DND-41 (cell line): ENCODE measurements at regions not wholly inside any gene's neighbourhood (a gene's known extent, or its start where the extent isn't known, plus 50 kb on each side); places are given as distances from the start of the nearest gene placed in this dataset.

Experiments used
- ATAC-seq: fragments of 200-7000 bp; cut with Tn5 transposase; 3 replicates; pipeline ENCODE4 v1.9.1; 2021; ENCODE audit warnings: low read depth; ENCODE audit not compliant: insufficient read depth
- DNase-seq: peaks from one replicate; pipeline ENCODE4 v3.0.0-alpha.2; 2020
- H2AFZ ChIP-seq: 2 replicates; pipeline ENCODE4 v1.6.0; 2012; ENCODE audit warnings: low read depth, low read length
- H3K27ac ChIP-seq: 2 replicates; pipeline ENCODE4 v1.5.1; 2012; ENCODE audit warnings: low read length, inconsistent platforms
- H3K27me3 ChIP-seq: fragments of 200-600 bp; sonication (generic); 2 replicates; pipeline ENCODE4 v1.6.0; 2012; ENCODE audit warnings: low read length, mild to moderate bottlenecking, inconsistent platforms; ENCODE audit not compliant: insufficient read depth, poor library complexity
- H3K36me3 ChIP-seq: 2 replicates; pipeline ENCODE4 v1.5.1; 2012; ENCODE audit warnings: low read length, inconsistent platforms; ENCODE audit not compliant: insufficient read depth
- H3K4me1 ChIP-seq: 2 replicates; pipeline ENCODE4 v1.5.1; 2012; ENCODE audit warnings: mild to moderate bottlenecking, low read length; ENCODE audit not compliant: insufficient read depth
- H3K4me2 ChIP-seq: 2 replicates; pipeline ENCODE4 v1.6.0; 2012; ENCODE audit warnings: mild to moderate bottlenecking, moderate library complexity, low read length, inconsistent platforms; ENCODE audit not compliant: insufficient read depth
- H3K4me3 ChIP-seq, 2 experiments: fragments of 200-600 bp in 1 of 2; shearing (Covaris generic) in 1 of 2; 2 replicates each; pipeline ENCODE4 v1.5.1; 2012 to 2016; ENCODE audit warnings: inconsistent platforms in 2 of 2, low read length in 2 of 2, mild to moderate bottlenecking in 2 of 2, low read depth in 1 of 2, moderate library complexity in 1 of 2
- H3K79me2 ChIP-seq: 2 replicates; pipeline ENCODE4 v1.6.0; 2012; ENCODE audit warnings: low read length, inconsistent platforms; ENCODE audit not compliant: insufficient read depth
- H3K9ac ChIP-seq: 2 replicates; pipeline ENCODE4 v1.6.0; 2012; ENCODE audit warnings: low read depth, mild to moderate bottlenecking, inconsistent platforms, low read length, moderate library complexity
- H3K9me3 ChIP-seq: 2 replicates; pipeline ENCODE4 v1.5.1; 2012; ENCODE audit warnings: low read length, moderate library complexity, mild to moderate bottlenecking, inconsistent platforms; ENCODE audit not compliant: insufficient read depth, severe bottlenecking
- H4K20me1 ChIP-seq: 2 replicates; pipeline ENCODE4 v1.6.0; 2012; ENCODE audit warnings: low read length; ENCODE audit not compliant: insufficient read depth
- EZH2 ChIP-seq: IDR thresholded peaks from 3 replicates; pipeline ENCODE4 v1.6.1; 2012; ENCODE audit warnings: borderline replicate concordance, low read depth, mild to moderate bottlenecking, moderate library complexity, low read length, inconsistent platforms; ENCODE audit not compliant: severe bottlenecking
- TF ChIP-seq, protein P1 (sequence below): IDR thresholded peaks from 2 replicates; pipeline ENCODE4 v1.5.1; 2012; ENCODE audit warnings: borderline replicate concordance, low read length, moderate library complexity, mild to moderate bottlenecking; ENCODE audit not compliant: poor library complexity, severe bottlenecking; ENCODE audit errors: extremely low read depth

DNA sequence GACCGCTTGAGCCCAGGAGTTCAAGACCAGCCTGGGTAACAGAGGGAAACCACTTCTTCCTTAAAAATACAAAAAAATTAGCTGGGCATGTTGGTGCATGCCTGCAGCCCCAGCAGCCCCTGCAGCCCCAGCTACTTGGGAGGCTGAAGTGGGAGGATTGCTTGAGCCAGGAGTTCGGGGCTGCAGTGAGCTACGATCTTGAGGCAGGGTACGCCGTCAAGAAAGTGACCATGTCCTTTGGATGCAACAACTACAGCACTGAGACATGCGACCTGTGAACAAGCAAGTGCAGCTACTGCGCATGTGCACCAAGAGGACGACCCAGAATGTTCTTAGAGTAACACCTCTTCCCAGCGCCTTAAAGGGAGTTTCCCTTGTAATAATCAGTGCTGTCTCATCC lies 66.6 kb upstream of the ZNF479 start:
- H3K27me3 ChIP-seq: no peaks in the 10 kb centered on the region
- DNase-seq (no peak), ATAC-seq (no peak)
- H3K79me2 ChIP-seq: no peaks in the 10 kb centered on the region
- H3K4me1 ChIP-seq: no peaks in the 10 kb centered on the region
- no peak overlapping the region for H3K4me3 ChIP-seq
- TF ChIP-seq, protein P1, sequence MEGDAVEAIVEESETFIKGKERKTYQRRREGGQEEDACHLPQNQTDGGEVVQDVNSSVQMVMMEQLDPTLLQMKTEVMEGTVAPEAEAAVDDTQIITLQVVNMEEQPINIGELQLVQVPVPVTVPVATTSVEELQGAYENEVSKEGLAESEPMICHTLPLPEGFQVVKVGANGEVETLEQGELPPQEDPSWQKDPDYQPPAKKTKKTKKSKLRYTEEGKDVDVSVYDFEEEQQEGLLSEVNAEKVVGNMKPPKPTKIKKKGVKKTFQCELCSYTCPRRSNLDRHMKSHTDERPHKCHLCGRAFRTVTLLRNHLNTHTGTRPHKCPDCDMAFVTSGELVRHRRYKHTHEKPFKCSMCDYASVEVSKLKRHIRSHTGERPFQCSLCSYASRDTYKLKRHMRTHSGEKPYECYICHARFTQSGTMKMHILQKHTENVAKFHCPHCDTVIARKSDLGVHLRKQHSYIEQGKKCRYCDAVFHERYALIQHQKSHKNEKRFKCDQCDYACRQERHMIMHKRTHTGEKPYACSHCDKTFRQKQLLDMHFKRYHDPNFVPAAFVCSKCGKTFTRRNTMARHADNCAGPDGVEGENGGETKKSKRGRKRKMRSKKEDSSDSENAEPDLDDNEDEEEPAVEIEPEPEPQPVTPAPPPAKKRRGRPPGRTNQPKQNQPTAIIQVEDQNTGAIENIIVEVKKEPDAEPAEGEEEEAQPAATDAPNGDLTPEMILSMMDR: no peak
- no peak for TF ChIP-seq EZH2
- H3K4me2 ChIP-seq: no peak overlapping the region
- no peak overlapping the region for H3K9ac ChIP-seq
- H2AFZ ChIP-seq: no peak overlapping the region
- no peaks in the 10 kb centered on the region for H4K20me1 ChIP-seq
- H3K36me3 ChIP-seq: no peaks in the 10 kb centered on the region
- H3K27ac ChIP-seq: no peak overlapping the region
- H3K9me3 ChIP-seq: peaks cover 20% of the 10 kb centered on the region

DNA sequence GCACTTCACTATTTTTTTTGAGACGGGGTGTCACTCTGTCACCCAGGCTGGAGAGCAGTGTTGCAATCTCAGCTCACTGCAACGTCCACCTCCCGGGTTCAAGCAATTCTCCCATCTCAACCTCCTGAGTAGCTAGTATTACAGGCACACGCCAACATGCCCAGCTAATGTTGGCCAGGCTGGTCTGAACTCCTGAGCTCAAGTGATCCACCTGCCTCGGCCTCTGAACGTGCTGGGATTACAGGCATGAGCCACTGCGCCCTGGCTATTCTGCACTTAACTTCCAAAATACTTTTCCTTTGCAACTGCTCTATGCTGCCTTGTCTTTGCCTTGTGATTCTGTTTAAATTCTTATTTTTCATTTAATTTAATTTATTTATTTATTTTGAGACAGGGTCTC lies 67.0 kb upstream of the ZNF479 start:
- H3K27ac ChIP-seq: no peak overlapping the region
- H3K9me3 ChIP-seq: peaks cover 20% of the 10 kb centered on the region
- TF ChIP-seq, protein P1: no peak
- no peak for TF ChIP-seq EZH2
- H3K4me3 ChIP-seq: no peak overlapping the region
- DNase-seq (no peak), ATAC-seq (no peak)
- H3K79me2 ChIP-seq: no peaks in the 10 kb centered on the region
- H3K4me1 ChIP-seq: no peaks in the 10 kb centered on the region
- no peaks in the 10 kb centered on the region for H3K27me3 ChIP-seq
- H3K4me2 ChIP-seq: no peak overlapping the region
- H3K36me3 ChIP-seq: no peaks in the 10 kb centered on the region
- H3K9ac ChIP-seq: no peak overlapping the region
- H2AFZ ChIP-seq: no peak overlapping the region
- H4K20me1 ChIP-seq: no peaks in the 10 kb centered on the region

DNA sequence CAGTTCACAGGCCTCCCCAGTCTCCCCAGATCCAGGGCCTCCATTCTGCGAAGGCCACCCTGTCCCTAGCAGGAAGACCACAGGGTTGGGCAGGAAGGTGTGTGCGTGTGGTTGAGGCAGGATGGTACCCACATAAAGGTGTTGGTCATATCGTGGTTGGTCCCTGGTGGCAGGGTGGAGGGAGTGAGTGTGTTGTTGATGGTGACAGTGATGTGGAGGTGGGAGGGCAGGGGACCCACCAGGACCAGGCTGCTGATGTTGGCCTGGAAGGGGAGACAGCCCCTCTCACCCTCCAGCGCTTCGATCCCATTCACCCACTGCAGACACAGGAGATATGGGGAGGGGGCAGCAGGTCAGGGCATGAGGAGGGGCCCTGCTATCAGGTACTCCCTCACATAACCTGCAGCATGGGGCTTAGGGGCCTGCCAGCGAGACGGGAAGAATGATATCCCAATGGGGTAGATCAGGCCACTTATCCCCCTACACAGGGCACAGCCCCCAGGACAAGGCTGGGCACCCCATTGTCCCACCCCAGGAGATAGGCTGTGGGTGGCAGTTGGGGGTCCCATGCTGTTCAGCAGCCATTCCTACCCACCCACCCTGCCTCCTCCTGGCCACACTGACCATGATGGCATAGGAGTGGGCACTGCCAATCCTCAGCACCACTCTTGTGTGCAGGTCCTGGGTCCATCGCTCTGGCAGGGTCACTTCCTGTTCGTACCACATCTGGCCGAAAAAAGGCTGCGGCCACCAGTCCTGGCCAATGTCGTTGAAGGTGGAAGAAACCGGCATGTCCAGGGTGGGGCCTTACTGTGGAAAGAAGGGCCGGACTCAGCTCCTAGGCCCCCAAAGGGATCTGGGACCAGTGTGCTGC lies 69.0 kb upstream of the ZNF479 start:
- Histone ChIP-seq H3K9me3 (peaks cover 20% of the 10 kb centered on the region), H3K9ac (no peak overlapping the region), H3K36me3 (no peaks in the 10 kb centered on the region), H3K4me3 (no peak overlapping the region), H3K27me3 (no peaks in the 10 kb centered on the region), H4K20me1 (no peaks in the 10 kb centered on the region), H2AFZ (no peak overlapping the region), H3K79me2 (no peaks in the 10 kb centered on the region), H3K4me1 (no peaks in the 10 kb centered on the region), H3K4me2 (no peak overlapping the region), H3K27ac (no peak overlapping the region)
- TF ChIP-seq, protein P1: no peak
- TF ChIP-seq EZH2: no peak
- no peak for ATAC-seq
- DNase-seq: no peak
